Fibroblast of mammary gland (primary cell): ENCODE measurements at regions not wholly inside any gene's neighbourhood (a gene's known extent, or its start where the extent isn't known, plus 50 kb on each side); places are given as distances from the start of the nearest gene placed in this dataset.

Experiments used
- DNase-seq: peaks from one replicate; pipeline ENCODE4 v3.0.0-alpha.2; 2010; ENCODE audit warnings: low read depth
- H3K4me3 ChIP-seq: 2 replicates; pipeline ENCODE4 v1.5.1; 2011; ENCODE audit warnings: low read depth, mild to moderate bottlenecking, low read length, moderate library complexity; ENCODE audit not compliant: control insufficient read depth
- CTCF ChIP-seq: conservative IDR thresholded peaks from 2 replicates; pipeline ENCODE4 v1.5.1; 2011; ENCODE audit warnings: low read depth, low read length, inconsistent platforms; ENCODE audit not compliant: control insufficient read depth, insufficient read depth

GRCh38 chr6:150543178-150543577, 56.5 kb upstream of the PLEKHG1 start:
- no peak for DNase-seq
- H3K4me3 ChIP-seq = no peak overlapping the region
- TF ChIP-seq CTCF = no peak

- TF ChIP-seq CTCF = no peak
Observed at GRCh38 chr6:150544793-150545192, 54.9 kb upstream of the PLEKHG1 start.

GRCh38 chr6:150546457-150546856, 53.2 kb upstream of the PLEKHG1 start:
- no peak for TF ChIP-seq CTCF
- DNase-seq = no peak
- H3K4me3 ChIP-seq = no peak overlapping the region

More at GRCh38 chr6:150544793-150545192, 54.9 kb upstream of the PLEKHG1 start:
- DNase-seq = no peak
- no peak overlapping the region for H3K4me3 ChIP-seq

- DNase-seq = no peak
- no peak for TF ChIP-seq CTCF
Observed at GRCh38 chr6:150547502-150548222, 52.0 kb upstream of the PLEKHG1 start.

GRCh38 chr6:150548330-150548729, 51.4 kb upstream of the PLEKHG1 start:
- no peak for DNase-seq
- no peak overlapping the region for H3K4me3 ChIP-seq
- TF ChIP-seq CTCF = no peak

More at GRCh38 chr6:150547502-150548222, 52.0 kb upstream of the PLEKHG1 start:
- no peak overlapping the region for H3K4me3 ChIP-seq

GRCh38 chr6:150549007-150549406, 50.7 kb upstream of the PLEKHG1 start:
- H3K4me3 ChIP-seq = no peak overlapping the region
- TF ChIP-seq CTCF = no peak
- no peak for DNase-seq

- DNase-seq = no peak
- no peak overlapping the region for H3K4me3 ChIP-seq
- TF ChIP-seq CTCF = no peak
Observed at GRCh38 chr6:150549674-150550101, 50.0 kb upstream of the PLEKHG1 start.
